Adrenal gland (tissue), 5 donors: ENCODE measurements at regions not wholly inside any gene's neighbourhood (a gene's known extent, or its start where the extent isn't known, plus 50 kb on each side); places are given as distances from the start of the nearest gene placed in this dataset.

Experiments used
- CTCF ChIP-seq, 6 experiments: fragments of 450-650 bp in 4 of 6; fragments of 200-600 bp in 2 of 6; sonication (generic) in 1 of 6; IDR thresholded peaks; 1 replicate in 5 of 6; 2 replicates in 1 of 6; pipeline versions ENCODE4 v1.5.1 to v1.8.0; 2016 to 2021; ENCODE audit warnings: antibody characterized with exemption in 6 of 6, mild to moderate bottlenecking in 2 of 6, moderate library complexity in 1 of 6
- POLR2A ChIP-seq, 2 donors: fragments of 450-650 bp; IDR thresholded peaks; one replicate each; pipeline ENCODE4 v1.6.1; 2017; ENCODE audit warnings: antibody characterized with exemption in 2 of 2, mild to moderate bottlenecking in 2 of 2, moderate library complexity in 1 of 2
- donor health status: DM: no; HTN: no; CAD: no.

GRCh38 chrX:69082753-69083150 is 82.5 kb downstream of the PJA1 start:
- no peak for TF ChIP-seq POLR2A (IDR thresholded peaks at IDR 0.05)
- TF ChIP-seq CTCF (IDR thresholded peaks at IDR 0.05), result no peak
